ENCODE measurements at regions not wholly inside any gene's neighbourhood (a gene's known extent, or its start where the extent isn't known, plus 50 kb on each side); places are given as distances from the start of the nearest gene placed in this dataset.

DNA sequence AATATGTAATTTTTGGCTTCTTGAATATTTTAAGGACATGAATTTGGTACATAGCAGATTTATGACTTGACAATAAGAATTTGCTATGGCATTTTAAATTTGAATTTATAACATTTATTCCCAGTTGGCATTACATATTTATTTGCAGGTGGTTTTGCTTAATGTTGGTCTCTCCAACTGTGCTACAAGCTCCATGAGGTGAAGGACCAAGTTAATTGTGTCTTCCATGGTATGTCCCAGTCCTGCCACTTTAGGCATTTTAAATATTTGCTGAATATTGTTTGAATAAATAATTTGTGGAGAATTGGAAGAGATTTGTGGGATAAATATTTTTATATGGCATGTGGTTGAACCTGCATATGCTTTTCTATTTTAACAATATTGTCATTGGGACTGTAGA is 253.4 kb upstream of the RIOK2 start:
- Histone ChIP-seq H3K36me3 (ENCODE audit: insufficient read depth) (no peaks in the 10 kb centered on the region), H3K79me2 (ENCODE audit: insufficient read depth, low read depth) (no peaks in the 10 kb centered on the region), H2AFZ (ENCODE audit: low read depth) (no peak overlapping the region), H4K20me1 (ENCODE audit: insufficient read depth) (no peaks in the 10 kb centered on the region), H3K27me3 (ENCODE audit: insufficient read depth, low read depth) (no peaks in the 10 kb centered on the region), H3K4me1 (ENCODE audit: low read depth, poor library complexity, severe bottlenecking) (no peaks in the 10 kb centered on the region), H3K4me2 (no peak overlapping the region), H3K4me3 (IDR thresholded peaks at IDR 0.05; ENCODE audit: insufficient read depth, low read depth, low read length) (no peak overlapping the region), H3K9ac (no peak overlapping the region), H3K27ac (no peak overlapping the region)
- TF ChIP-seq, protein P1, sequence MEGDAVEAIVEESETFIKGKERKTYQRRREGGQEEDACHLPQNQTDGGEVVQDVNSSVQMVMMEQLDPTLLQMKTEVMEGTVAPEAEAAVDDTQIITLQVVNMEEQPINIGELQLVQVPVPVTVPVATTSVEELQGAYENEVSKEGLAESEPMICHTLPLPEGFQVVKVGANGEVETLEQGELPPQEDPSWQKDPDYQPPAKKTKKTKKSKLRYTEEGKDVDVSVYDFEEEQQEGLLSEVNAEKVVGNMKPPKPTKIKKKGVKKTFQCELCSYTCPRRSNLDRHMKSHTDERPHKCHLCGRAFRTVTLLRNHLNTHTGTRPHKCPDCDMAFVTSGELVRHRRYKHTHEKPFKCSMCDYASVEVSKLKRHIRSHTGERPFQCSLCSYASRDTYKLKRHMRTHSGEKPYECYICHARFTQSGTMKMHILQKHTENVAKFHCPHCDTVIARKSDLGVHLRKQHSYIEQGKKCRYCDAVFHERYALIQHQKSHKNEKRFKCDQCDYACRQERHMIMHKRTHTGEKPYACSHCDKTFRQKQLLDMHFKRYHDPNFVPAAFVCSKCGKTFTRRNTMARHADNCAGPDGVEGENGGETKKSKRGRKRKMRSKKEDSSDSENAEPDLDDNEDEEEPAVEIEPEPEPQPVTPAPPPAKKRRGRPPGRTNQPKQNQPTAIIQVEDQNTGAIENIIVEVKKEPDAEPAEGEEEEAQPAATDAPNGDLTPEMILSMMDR (conservative IDR thresholded peaks at IDR 0.05; ENCODE audit: low read depth, low read length): no peak

DNA sequence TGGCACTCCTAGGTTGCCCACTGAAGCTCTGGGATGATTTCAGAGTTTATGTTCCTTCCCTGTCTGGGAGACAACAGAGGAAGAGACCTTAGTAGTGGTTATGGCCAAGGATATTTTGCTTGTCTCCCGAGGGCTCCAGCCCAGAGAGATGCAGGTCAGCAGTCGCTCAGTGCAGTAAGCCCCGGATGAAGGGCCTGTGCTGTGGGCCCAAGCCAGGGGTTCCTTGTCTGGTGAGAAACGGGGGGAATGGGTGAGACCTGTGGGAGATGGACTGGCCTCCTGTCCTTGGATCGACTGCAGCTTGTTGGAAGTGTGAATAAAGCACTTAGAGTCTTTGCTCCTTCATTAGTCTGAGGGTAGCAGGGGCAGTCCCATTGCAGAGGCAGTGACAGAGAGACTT is 260.7 kb upstream of the RIOK2 start:
- no peaks in the 10 kb centered on the region for H3K27me3 ChIP-seq (ENCODE audit: insufficient read depth, low read depth)
- no peaks in the 10 kb centered on the region for H3K4me1 ChIP-seq (ENCODE audit: low read depth, poor library complexity, severe bottlenecking)
- no peak overlapping the region for H2AFZ ChIP-seq (ENCODE audit: low read depth)
- H3K9ac ChIP-seq: no peak overlapping the region
- no peak overlapping the region for H3K27ac ChIP-seq
- H4K20me1 ChIP-seq (ENCODE audit: insufficient read depth): no peaks in the 10 kb centered on the region
- TF ChIP-seq, protein P1 (conservative IDR thresholded peaks at IDR 0.05; ENCODE audit: low read depth, low read length): no peak
- no peak overlapping the region for H3K4me3 ChIP-seq (IDR thresholded peaks at IDR 0.05; ENCODE audit: insufficient read depth, low read depth, low read length)
- H3K79me2 ChIP-seq (ENCODE audit: insufficient read depth, low read depth): no peaks in the 10 kb centered on the region
- no peak overlapping the region for H3K4me2 ChIP-seq
- no peaks in the 10 kb centered on the region for H3K36me3 ChIP-seq (ENCODE audit: insufficient read depth)

DNA sequence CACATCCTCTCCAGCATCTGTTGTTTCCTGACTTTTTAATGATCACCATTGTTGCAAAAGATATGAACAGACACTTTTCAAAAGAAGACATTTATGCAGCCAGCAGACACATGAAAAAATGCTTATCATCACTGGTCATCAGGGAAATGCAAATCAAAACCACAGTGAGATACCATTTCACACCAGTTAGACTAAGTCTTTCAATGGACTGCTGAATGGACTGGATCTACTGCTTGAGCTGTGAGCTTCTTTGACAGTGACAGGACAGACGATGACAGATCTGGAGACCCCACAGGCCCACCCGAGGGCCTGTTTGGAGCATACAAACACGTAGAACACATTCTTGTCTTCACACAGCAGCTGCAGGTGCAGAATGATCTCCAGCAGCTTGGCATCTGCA is 266.1 kb upstream of the RIOK2 start:
- Histone ChIP-seq H3K27me3 (ENCODE audit: insufficient read depth, low read depth) (no peaks in the 10 kb centered on the region), H3K4me1 (ENCODE audit: low read depth, poor library complexity, severe bottlenecking) (no peaks in the 10 kb centered on the region), H3K36me3 (ENCODE audit: insufficient read depth) (no peaks in the 10 kb centered on the region), H3K4me2 (no peak overlapping the region), H3K4me3 (IDR thresholded peaks at IDR 0.05; ENCODE audit: insufficient read depth, low read depth, low read length) (no peak overlapping the region), H4K20me1 (ENCODE audit: insufficient read depth) (no peaks in the 10 kb centered on the region), H3K9ac (no peak overlapping the region), H2AFZ (ENCODE audit: low read depth) (no peak overlapping the region), H3K79me2 (ENCODE audit: insufficient read depth, low read depth) (no peaks in the 10 kb centered on the region), H3K27ac (no peak overlapping the region)
- TF ChIP-seq, protein P1 (conservative IDR thresholded peaks at IDR 0.05; ENCODE audit: low read depth, low read length): no peak

DNA sequence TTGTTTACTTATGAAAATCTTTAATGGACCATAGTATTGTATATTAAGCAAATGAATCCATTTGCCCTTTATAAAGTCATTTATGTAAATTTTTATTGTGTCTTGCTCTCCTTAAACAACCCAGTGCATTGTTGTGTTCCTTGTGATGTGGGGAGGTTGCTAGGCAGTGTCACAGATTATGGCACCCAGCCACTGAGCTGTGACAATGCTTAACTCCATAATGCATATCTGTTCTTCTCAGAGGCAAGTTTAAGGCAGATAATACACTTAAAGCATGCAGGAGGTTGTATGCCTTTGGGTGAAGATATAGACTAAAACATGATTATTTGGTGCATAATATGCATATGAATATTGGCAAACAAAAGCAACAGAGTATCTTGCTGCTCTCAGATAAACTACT is 269.6 kb upstream of the RIOK2 start:
- no peaks in the 10 kb centered on the region for H3K27me3 ChIP-seq (ENCODE audit: insufficient read depth, low read depth)
- no peaks in the 10 kb centered on the region for H3K79me2 ChIP-seq (ENCODE audit: insufficient read depth, low read depth)
- H3K4me3 ChIP-seq (IDR thresholded peaks at IDR 0.05; ENCODE audit: insufficient read depth, low read depth, low read length): no peak overlapping the region
- no peak overlapping the region for H3K27ac ChIP-seq
- H3K36me3 ChIP-seq (ENCODE audit: insufficient read depth): no peaks in the 10 kb centered on the region
- TF ChIP-seq, protein P1 (conservative IDR thresholded peaks at IDR 0.05; ENCODE audit: low read depth, low read length): no peak
- H2AFZ ChIP-seq (ENCODE audit: low read depth): no peak overlapping the region
- H3K4me1 ChIP-seq (ENCODE audit: low read depth, poor library complexity, severe bottlenecking): no peaks in the 10 kb centered on the region
- H3K4me2 ChIP-seq: no peak overlapping the region
- H4K20me1 ChIP-seq (ENCODE audit: insufficient read depth): no peaks in the 10 kb centered on the region
- no peak overlapping the region for H3K9ac ChIP-seq

DNA sequence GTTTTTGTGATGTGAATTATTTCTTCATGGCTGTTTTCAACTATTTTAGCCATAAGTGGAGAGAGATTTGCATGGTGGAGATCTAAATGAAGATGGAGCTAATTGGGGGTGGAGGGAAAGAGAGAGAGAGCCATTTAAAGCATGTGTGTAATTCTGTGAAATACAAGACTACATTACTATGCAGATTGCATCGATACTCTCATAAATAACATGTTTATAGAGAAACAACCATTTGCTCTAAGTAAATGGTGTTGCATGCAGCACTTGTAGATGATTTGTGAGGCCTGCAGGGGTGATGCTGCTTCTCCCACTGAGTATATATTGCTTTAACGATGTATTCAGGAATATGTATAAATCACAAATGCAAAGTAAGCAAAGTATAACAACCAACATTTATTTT is 270.2 kb upstream of the RIOK2 start:
- H4K20me1 ChIP-seq (ENCODE audit: insufficient read depth): no peaks in the 10 kb centered on the region
- no peaks in the 10 kb centered on the region for H3K27me3 ChIP-seq (ENCODE audit: insufficient read depth, low read depth)
- H3K4me2 ChIP-seq: no peak overlapping the region
- H3K4me3 ChIP-seq (IDR thresholded peaks at IDR 0.05; ENCODE audit: insufficient read depth, low read depth, low read length): no peak overlapping the region
- no peaks in the 10 kb centered on the region for H3K4me1 ChIP-seq (ENCODE audit: low read depth, poor library complexity, severe bottlenecking)
- no peak overlapping the region for H3K9ac ChIP-seq
- TF ChIP-seq, protein P1 (conservative IDR thresholded peaks at IDR 0.05; ENCODE audit: low read depth, low read length): no peak
- H2AFZ ChIP-seq (ENCODE audit: low read depth): no peak overlapping the region
- H3K27ac ChIP-seq: no peak overlapping the region
- no peaks in the 10 kb centered on the region for H3K79me2 ChIP-seq (ENCODE audit: insufficient read depth, low read depth)
- no peaks in the 10 kb centered on the region for H3K36me3 ChIP-seq (ENCODE audit: insufficient read depth)

Measured in KMS-11 (cell line).